ENCODE measurements at regions not wholly inside any gene's neighbourhood (a gene's known extent, or its start where the extent isn't known, plus 50 kb on each side); places are given as distances from the start of the nearest gene placed in this dataset.

DNA sequence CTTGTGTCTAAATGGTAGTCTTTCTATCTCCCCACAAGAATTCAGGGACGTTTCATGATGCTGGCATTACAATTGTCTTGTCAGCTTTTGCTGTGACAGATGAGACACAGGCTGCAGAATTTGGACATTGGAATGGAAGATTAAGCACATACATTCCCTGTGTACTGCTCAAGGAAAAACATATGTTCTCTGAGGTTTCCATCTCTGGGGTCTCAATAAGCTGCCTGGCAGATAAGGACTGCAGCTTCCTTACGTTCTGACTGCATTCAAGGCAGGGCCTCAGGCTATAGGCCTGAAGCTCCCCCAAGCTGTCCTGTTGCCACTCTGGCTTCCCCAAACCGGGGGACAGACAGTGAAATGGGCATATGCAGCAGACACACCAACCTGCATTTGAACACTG, 91.3 kb upstream of the KL start:
- no peak for TF ChIP-seq CTCF (conservative IDR thresholded peaks at IDR 0.05)
- TF ChIP-seq EZH2 (IDR thresholded peaks at IDR 0.05; ENCODE audit: low read depth): no peak
